Sciatic nerve (tissue), 2 donors: ENCODE measurements at regions not wholly inside any gene's neighbourhood (a gene's known extent, or its start where the extent isn't known, plus 50 kb on each side); places are given as distances from the start of the nearest gene placed in this dataset.

Source experiments
- ATAC-seq: fragments of 200-7000 bp; cut with Tn5 transposase; one replicate; pipeline ENCODE4 v1.9.1; 2020; ENCODE audit warnings: mild to moderate bottlenecking, moderate library complexity
- DNase-seq: peaks from one replicate; pipeline ENCODE4 v3.0.0-alpha.2; 2020; ENCODE audit warnings: low spot score
- intact Hi-C: fragments of 100-400 bp; cut with DNase I; formaldehyde crosslinking; loops from one replicate; pipeline ENCODE4 v1.14.2; 2022
- donor health status: DM: no; HTN: no; CAD: no.
- donor health status: DM: no; HTN: no; CAD: no.

DNA sequence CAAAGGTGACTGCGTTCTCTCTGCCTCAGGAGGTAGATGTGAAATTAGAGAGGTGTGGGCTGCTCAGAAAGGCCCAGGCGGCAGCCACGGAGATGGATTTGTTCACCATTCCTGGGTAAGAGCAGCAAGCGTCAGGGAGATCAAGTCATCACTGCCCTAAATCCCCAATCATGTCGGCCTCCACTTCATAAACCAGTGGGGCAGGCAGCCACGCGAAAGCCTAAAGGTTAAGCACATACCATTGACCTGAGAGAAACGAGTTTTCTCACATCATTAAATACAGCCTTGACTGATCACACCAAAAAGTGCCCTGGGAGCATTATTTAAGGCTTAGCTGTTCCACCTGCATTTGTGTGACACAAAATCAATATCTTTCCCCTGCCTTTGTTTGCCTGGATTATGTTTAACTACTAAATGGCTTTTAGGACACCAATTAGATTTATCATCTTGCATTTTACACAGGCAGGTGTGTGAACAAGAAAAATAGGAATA lies 50.7 kb upstream of the FOXB1 start:
- ATAC-seq, result no peak
- intact Hi-C loops, result no loop called here
- no peak for DNase-seq

DNA sequence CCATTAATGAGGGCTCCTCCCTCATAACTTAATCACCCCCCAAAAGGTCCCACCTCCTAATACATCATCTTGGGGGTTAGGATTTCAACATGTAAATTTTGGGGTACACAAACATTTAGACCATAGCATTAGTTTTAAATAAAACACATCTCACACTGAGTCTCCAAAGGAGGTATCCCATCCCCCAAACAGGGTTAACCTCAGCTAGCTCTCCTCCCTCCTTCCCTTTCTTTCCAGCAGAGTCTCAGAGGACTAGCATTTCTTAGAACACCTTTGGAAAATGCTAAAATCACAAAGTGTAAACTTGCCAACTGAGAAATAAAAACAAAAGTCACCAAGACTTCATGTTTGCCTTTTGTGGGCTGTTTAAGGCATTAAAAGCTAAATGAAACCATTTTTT lies 51.2 kb upstream of the FOXB1 start:
- ATAC-seq (no peak), DNase-seq (no peak)
- intact Hi-C loops, result no loop called here

DNA sequence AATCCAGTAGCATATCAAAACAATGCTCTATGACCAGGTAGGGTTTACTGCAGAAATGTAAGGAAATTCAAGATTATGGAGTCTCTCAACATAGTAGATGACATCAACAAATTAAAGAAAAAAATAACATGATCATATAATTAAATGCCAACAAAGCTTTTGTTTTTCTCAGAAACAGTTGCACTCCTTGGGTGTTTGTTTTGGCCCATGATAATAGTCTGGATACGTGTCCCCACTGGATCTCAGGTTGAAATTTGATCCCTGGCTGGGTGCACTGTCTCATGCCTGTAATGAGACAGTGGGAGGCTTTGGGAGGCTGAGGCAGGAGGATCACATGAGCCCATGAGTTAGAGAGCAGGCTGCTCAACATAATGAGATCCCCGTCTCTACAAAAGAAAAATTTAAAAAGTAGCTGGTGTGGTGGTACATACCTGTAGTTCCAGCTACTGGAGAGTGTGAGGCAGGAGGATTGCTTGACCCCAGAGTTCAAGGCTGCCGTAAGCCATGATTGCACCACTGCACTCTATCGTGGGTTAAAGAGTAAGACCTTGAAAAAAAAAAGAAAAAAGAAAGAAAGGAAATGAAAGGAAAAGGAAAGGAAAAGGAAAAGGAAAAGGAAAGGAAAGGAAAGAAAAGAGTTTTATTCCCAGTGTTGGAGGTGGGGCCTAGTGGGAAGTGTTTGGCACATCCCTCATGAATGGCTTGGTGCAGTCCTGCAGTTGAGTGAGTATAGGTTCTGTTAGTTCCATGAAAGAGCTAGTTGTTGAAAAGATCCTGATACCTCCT lies 53.3 kb upstream of the FOXB1 start:
- DNase-seq (no peak), ATAC-seq (no peak)
- intact Hi-C loops, result no loop called here

- no peak for DNase-seq
- intact Hi-C loops, result no loop called here
Measured at GRCh38 chr15:59948924-59949613, 55.0 kb upstream of the FOXB1 start.

GRCh38 chr15:59946084-59946483 lies 58.0 kb upstream of the FOXB1 start:
- no peak for DNase-seq
- intact Hi-C loops, result no loop called here
- no peak for ATAC-seq

More at GRCh38 chr15:59948924-59949613, 55.0 kb upstream of the FOXB1 start:
- no peak for ATAC-seq

GRCh38 chr15:59945036-59945435 lies 59.1 kb upstream of the FOXB1 start:
- ATAC-seq (no peak), DNase-seq (no peak)
- intact Hi-C loops, result no loop called here

- no peak for ATAC-seq
- intact Hi-C loops, result no loop called here
- no peak for DNase-seq
Measured at GRCh38 chr15:59941612-59942011, 62.5 kb upstream of the FOXB1 start.

- intact Hi-C loops, result no loop called here
- ATAC-seq (no peak), DNase-seq (no peak)
Measured at GRCh38 chr15:59940928-59941327, 63.2 kb upstream of the FOXB1 start.

DNA sequence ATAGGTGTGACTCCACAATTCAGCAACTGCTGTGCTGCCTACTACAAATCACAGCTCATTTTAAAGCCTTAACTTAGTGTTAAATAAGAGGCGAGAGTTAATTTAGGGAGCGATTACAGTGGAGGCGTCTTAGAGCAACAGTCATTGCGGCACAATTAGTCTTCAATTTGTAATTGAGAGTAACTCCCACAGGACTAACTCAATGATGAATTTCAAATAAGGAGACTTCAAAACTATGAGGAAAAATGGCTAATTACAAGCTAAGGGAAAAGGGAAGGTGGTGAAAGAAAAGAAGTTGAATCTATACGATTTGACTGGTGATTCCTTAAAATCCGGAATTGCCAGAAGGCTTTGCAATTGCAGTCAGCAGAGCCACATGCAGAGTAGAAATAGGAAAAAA lies 63.7 kb upstream of the FOXB1 start:
- ATAC-seq (no peak), DNase-seq (no peak)
- intact Hi-C loops, result no loop called here

DNA sequence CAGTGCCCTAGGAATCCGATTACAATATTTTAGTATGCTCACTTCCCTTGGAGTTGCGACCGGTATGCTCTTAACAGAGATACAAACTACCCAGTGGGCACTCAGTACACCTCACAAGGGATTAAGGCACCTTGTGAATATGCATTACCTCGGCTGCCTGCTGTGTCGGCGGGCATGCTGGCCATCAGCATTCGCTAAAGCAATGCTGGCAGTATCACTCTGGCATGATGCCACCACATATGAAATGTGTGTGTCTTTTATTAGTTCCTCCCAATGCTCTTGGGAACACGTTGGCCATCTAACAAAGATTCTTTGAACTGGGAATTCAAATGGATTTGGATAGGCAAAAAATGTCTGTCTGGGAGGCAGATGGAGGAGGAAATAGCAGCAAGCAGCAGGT lies 67.4 kb upstream of the FOXB1 start:
- ATAC-seq (no peak), DNase-seq (no peak)
- intact Hi-C loops, result no loop called here

- DNase-seq, result no peak
- no peak for ATAC-seq
Measured at GRCh38 chr15:59933607-59934006, 70.5 kb upstream of the FOXB1 start.

DNA sequence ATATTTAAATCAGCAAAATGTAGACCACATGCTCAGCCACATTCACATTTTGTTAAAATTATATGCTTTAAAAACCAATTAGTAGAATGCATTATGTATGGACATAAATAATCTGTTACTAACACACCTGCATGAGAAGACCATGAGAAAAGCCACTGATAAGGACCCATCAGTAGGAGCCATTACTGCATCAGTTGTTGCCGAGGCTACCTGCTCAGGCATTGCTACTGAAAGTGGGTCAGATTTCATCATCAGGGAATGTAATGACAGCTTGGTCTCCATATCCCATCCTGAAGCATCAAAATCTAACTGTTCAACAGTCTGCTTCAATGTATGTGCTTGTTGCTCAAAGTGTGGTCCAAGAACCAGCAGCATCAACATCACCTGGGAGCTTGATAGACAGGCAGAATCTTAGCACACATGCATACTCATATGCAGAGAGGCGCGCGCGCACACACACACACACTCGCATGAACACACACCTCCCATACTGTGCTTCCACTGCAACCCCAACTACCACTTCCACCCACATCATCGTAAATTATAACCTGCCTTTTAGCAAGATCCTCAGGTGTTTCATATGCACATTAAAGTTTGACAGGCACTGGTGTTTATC lies 72.4 kb upstream of the FOXB1 start:
- intact Hi-C loops, result no loop called here

More at GRCh38 chr15:59933607-59934006, 70.5 kb upstream of the FOXB1 start:
- intact Hi-C loops, result no loop called here

DNA sequence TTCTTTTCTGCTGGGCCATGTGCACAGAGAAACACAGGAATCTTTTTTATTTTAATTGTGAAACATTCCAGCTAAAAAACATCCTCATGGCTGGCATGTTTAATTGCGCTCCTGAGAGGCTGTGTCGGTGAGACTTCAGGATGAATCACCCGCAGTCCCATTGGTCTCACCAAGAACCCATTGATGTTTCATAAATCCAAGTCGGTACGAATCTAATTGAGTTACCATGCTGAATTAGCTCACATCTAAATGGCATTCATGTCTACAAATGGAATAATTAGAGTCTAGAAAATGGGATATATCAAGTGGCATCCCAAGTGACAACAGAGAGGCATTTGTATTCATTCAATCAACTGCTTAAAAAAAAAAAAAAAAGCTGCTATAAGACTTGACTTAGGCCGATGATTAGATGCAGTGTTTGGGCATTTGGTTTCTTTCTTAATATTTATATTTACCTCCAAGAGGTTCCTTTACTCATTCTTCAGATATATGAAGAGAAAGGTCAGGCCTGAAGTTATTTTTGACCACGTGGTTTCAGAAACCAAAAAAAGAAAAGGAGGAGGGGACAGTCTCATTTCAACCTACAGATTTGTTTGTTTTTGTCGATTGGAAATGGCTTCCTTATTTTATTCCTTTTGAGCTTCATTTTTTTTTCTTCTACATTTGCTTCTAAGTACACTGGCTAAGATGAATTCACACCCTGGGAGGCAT lies 79.1 kb upstream of the FOXB1 start:
- no peak for DNase-seq
- ATAC-seq, result no peak
- intact Hi-C loops, result no loop called here

More for the DNA sequence above, 72.4 kb upstream of the FOXB1 start:
- DNase-seq (no peak), ATAC-seq (no peak)

DNA sequence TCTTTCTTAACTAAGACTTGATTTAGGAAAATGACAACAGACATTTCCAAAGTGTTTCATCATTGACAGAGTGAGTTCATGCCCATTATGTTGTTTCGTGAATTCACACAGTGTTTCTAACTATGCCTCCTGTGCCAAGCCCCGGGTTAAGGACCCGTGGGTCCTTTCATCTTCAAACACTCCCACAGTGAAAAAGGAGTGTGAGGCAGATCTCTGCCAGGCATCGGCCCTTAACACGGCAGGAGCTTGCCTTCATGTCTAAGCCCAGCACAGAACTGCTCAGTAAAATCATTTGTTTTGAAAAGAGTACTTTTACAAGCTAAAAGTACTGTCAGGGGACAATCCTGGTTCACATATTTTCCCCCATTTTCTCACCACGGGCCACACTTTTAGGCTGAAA lies 80.0 kb upstream of the FOXB1 start:
- intact Hi-C loops, result no loop called here
- DNase-seq, result no peak
- no peak for ATAC-seq

- intact Hi-C loops, result no loop called here
- DNase-seq (no peak), ATAC-seq (no peak)
Measured at GRCh38 chr15:59923508-59923907, 80.6 kb upstream of the FOXB1 start.

DNA sequence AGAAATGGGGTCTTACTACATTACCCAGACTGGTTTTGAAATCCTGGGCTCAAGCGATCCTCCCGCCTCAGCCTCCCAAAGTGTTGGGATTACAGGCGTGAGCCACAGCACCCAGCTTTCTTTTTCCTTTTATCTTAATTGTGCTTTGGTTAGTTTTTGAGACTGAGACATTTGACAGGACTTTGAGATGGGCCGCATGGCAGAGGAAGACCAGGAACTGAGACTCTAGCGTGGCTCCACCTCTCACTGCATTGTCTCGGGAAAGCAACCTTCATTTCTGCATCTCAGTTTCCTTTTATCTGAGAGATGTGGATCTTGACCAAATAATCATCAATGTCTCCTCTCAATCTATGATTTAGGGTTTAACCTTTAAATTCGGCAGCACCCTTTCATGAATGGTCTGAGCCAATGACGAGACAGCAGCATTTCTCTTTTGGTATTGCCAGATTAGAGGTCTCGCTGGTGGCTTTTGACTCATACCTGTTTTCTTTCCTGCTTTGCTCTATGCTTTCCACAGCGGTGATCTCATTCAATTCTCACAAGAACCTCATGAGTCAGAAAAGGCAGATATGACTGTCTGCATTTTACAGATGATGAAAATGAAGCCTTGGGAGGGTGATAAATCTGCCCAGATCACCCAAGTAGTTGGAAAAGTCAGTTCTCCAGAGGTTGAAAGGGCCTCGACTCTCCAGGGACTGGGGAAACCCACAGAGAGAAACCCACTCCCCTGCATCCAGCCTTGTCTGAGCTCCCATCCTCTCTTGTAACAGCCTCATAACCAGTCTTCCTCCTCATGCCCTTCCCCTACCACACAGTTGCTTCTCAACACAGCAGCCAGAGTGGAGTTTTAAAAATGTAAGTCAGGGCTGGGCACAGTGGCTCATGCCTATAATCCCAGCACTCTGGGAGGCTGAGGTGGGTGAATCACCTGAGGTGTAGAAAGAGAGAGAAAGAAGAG lies 84.8 kb upstream of the FOXB1 start:
- intact Hi-C loops, result no loop called here
- DNase-seq (no peak), ATAC-seq (no peak)

- DNase-seq (no peak), ATAC-seq (no peak)
- intact Hi-C loops, result no loop called here
Measured at GRCh38 chr15:59917504-59918157, 86.5 kb upstream of the FOXB1 start.

DNA sequence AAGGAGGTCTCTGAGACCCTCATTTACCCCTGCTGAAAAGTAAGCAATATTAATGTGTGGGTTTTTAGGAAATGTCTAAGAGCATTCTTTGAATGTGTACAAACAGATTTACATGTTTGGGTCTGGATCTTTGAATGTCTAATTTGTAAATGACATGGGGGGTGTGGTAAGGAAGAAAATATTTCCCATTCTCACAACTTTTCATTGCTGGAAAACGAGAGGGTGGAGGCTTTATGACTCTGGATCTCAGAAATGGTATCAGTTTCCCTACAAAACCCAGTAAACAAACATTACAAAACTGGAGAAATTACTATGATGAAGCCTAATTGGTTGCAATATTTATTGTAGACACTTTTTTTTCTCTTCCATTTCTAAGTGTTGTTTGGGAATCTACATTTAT lies 98.1 kb upstream of the FOXB1 start:
- ATAC-seq (no peak), DNase-seq (no peak)
- intact Hi-C loops, result no loop called here
